GM10248 (cell line): ENCODE measurements at regions not wholly inside any gene's neighbourhood (a gene's known extent, or its start where the extent isn't known, plus 50 kb on each side); places are given as distances from the start of the nearest gene placed in this dataset.
"Not testable (repeated sequence)": the region's sequence is repeated elsewhere in the genome, so short reads cannot be mapped to it uniquely, and the experiment has no call there.

ENCODE experiments used
- CTCF ChIA-PET: fragments of 300-600 bp; sonication (Branson Sonifier 250); formaldehyde crosslinking; extraction: SDS; loops from one replicate; lab custom pipeline; 2021; ENCODE audit warnings: antibody characterized with exemption; lab: Yijun Ruan, JAX
- POLR2A ChIA-PET: fragments of 350-650 bp; sonication (Branson Sonifier 250); formaldehyde crosslinking; extraction: SDS; loops from one replicate; lab custom pipeline; 2020; ENCODE audit warnings: antibody characterized with exemption; lab: Yijun Ruan, JAX
- DNase-seq: peaks from one replicate; pipeline ENCODE4 v3.0.0; 2012; ENCODE audit errors: extremely low spot score
- TF ChIP-seq, protein P1 (sequence below): IDR thresholded peaks from 2 replicates; pipeline ENCODE4 v1.5.1; 2012; ENCODE audit warnings: mild to moderate bottlenecking, low read depth; ENCODE audit errors: extremely low read depth, missing control alignments, control extremely low read depth

DNA sequence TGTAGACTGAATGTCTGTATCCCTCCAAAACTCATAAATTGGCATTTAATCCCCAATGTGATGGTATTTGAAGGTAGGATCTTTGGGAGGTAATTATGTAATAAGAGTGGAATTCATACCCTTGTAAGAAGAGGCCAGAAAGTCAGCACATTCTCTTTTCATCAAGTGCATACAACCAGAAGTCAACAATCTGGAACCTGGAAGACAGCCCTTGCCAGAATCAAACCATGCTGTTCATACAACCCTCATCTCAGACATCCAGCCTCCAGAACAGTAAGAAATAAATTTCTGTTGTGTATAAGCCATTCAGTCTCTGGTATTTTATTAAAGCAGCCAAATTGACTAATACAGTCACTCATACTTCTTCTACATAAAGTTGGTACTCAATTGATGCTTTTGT is 481.0 kb upstream of the SOX9 start:
- ChIA-PET CTCF (no interaction called here), POLR2A (no interaction called here)
- TF ChIP-seq, protein P1, sequence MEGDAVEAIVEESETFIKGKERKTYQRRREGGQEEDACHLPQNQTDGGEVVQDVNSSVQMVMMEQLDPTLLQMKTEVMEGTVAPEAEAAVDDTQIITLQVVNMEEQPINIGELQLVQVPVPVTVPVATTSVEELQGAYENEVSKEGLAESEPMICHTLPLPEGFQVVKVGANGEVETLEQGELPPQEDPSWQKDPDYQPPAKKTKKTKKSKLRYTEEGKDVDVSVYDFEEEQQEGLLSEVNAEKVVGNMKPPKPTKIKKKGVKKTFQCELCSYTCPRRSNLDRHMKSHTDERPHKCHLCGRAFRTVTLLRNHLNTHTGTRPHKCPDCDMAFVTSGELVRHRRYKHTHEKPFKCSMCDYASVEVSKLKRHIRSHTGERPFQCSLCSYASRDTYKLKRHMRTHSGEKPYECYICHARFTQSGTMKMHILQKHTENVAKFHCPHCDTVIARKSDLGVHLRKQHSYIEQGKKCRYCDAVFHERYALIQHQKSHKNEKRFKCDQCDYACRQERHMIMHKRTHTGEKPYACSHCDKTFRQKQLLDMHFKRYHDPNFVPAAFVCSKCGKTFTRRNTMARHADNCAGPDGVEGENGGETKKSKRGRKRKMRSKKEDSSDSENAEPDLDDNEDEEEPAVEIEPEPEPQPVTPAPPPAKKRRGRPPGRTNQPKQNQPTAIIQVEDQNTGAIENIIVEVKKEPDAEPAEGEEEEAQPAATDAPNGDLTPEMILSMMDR, result no peak
- DNase-seq, result no peak

DNA sequence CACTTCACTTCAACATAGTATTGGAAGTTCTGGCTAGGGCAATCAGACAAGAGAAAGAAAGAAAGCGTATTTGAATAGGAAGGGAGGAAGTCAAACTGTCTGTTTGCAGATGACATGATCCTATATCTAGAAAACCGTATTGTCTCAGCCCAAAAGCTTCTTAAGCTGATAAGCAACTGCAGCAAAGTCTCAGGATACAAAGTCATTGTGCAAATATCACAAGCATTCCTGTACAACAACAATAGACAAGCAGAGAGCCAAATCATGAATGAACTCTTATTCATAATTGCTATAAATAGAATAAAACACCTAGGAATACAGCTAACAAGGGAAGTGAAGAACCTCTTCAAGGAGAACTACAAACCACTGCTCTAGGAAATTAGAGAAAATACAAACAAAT is 473.9 kb upstream of the SOX9 start:
- POLR2A ChIA-PET, DNase-seq, CTCF ChIA-PET: not testable (repeated sequence)

DNA sequence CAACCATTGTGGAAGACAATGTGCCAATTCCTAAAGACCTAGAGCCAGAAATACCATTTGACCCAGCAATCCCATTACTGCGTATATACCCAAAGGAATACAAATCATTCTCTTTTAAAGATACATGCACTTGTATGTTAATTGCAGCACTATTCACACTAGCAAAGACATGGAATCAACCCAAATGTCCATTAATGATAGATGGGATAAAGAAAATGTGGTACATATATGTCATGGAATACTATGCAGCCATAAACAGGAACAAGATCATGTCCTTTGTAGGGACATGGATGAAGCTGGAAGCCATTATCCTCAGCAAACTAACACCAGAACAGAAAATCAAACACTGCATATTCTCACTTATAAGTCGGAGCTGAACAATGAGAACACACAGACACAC is 472.5 kb upstream of the SOX9 start:
- POLR2A ChIA-PET, CTCF ChIA-PET: not testable (repeated sequence)

DNA sequence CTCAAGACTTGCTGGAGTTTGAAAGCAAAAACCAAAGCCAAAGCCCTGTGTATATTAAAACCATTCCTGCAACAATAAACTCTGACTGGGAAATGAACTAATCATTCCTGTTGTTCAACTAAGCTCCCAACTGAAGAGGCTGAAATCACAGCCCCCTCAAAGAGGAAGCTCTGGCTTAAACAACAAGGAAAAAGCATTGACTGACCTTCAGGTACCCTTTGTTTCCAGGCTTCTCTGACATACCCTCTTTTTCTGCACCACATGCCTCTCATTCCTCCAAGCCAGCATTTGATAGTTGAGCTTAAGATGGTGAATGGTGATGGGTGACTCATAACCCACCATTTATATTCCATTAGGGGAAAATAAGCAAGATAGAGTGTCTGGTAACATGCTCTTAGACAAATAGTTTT is 470.9 kb upstream of the SOX9 start:
- CTCF ChIA-PET, result interaction anchor here (1.0 kb wide), 1 partner anchor 11 kb away, joined by 5 read pairs; no protein-coding TSS in a partner anchor
- no peak for DNase-seq
- TF ChIP-seq, protein P1, result no peak
- POLR2A ChIA-PET, result no interaction called here

More for the DNA sequence above, 472.5 kb upstream of the SOX9 start:
- DNase-seq, result not testable (repeated sequence)

DNA sequence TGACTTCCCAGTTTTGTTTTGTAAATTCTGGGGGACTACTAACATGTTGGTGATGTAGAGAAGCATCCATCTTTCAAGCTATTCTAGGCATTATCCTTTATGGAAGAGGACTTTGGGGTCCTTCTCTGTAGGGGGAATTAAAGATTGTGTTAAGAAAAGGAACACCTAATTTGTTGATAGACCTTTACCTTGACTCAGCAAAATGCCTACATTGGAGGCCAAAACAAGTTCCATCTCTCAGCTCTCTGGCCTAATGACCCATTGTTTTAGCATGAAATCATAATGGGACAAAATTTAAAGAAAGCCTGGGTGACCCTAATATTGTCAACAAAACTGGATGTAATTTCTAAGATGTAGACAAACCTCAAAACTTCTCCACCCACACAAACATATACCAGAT is 465.3 kb upstream of the SOX9 start:
- no peak for DNase-seq
- ChIA-PET CTCF (no interaction called here), POLR2A (no interaction called here)
- TF ChIP-seq, protein P1, result no peak

DNA sequence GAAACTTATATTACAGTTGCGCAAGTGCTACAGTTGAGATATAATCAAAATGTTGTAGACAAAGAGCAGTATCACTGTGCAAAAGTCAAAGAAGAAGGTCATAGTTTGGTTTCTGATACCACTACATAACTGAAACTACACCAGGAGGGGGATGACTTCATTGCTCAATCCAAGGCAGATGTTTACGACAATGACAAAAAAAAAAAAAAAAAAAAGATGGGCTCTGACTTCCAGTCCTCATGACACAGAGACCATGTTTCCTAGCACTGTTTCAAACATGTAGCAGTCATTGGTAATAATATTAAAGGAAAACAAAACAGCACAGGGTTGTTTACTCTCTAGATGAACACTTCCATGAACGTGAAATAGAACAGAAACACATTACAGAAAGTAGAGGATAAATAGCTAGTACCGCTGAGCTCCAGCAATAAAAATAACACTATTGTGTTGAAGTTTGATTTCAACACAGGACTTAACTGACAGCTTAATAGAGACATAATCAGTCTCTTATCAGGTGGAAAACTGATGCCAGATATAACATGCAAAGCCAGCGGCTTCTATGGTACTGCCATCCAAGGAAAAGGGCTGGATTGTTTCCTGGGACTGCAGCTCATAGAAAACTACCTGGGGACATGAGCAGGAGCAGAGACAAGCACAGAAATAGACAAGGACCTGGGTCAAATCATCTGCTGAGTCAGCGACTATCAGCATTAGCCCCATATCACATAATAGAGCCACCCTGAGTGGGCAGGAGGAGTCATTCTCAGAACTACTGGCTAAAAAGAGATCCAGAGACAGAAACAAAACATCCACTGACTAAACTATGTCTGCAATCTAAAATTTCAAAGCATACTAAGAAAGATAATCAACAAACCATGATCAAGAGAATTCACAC is 463.6 kb upstream of the SOX9 start:
- TF ChIP-seq, protein P1, result no peak
- ChIA-PET CTCF (interaction anchor here (0.6 kb wide), 1 partner anchor 185 kb away, joined by 3 read pairs; no protein-coding TSS in a partner anchor), POLR2A (no interaction called here)
- no peak for DNase-seq

DNA sequence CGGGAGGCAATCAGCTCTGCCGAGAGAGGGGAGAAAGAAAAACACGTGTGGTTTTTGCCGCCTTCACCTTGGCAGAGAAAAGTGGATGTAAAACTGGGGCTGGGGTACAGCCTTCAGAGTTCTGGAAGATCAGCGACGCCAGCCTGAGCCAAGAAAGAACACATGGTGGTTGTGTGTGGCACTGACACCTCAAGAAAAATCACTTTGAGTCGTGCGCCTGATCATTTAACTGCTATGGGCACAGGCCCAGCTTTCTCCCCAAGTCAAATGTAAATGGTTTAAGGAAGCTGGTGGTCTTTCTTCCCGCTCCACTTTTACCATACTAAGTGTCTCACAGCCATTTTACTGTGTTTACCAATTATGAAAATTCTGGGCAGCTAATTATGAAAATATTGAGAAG is 461.8 kb upstream of the SOX9 start:
- TF ChIP-seq, protein P1, result no peak
- no peak for DNase-seq
- ChIA-PET POLR2A (no interaction called here), CTCF (no interaction called here)
